Heart left ventricle (tissue), 16 donors: ENCODE measurements at regions not wholly inside any gene's neighbourhood (a gene's known extent, or its start where the extent isn't known, plus 50 kb on each side); places are given as distances from the start of the nearest gene placed in this dataset.

Experiments
- ATAC-seq, 4 donors: fragments of 200-7000 bp; cut with Tn5 transposase; one replicate each; pipeline ENCODE4 v1.9.1; 2020 to 2022; ENCODE audit warnings: moderate library complexity in 4 of 4, mild to moderate bottlenecking in 3 of 4, moderate number of reproducible peaks in 1 of 4
- DNase-seq, 5 donors: peaks; one replicate each; pipeline ENCODE4 v3.0.0-alpha.2; 2020
- H3K27ac ChIP-seq, 12 donors: fragments of 200-600 bp; sonication (generic) in 4 of 12; one replicate each; pipeline versions ENCODE4 v1.5.0 to v1.8.0; 2016 to 2022; ENCODE audit warnings: mild to moderate bottlenecking in 2 of 12
- H3K27me3 ChIP-seq, 9 donors: fragments of 200-600 bp; sonication (generic) in 2 of 9; one replicate each; pipeline versions ENCODE4 v1.5.1 to v1.8.0; 2016 to 2022; ENCODE audit warnings: mild to moderate bottlenecking in 3 of 9
- H3K36me3 ChIP-seq, 9 donors: fragments of 200-600 bp; sonication (generic) in 2 of 9; one replicate each; pipeline versions ENCODE4 v1.5.0 to v1.8.0; 2018 to 2022; ENCODE audit warnings: mild to moderate bottlenecking in 2 of 9
- H3K4me1 ChIP-seq, 12 donors: fragments of 200-600 bp; sonication (generic) in 4 of 12; one replicate each; pipeline versions ENCODE4 v1.5.0 to v1.8.0; 2016 to 2022; ENCODE audit warnings: mild to moderate bottlenecking in 3 of 12
- H3K4me3 ChIP-seq, 12 donors: fragments of 200-600 bp; sonication (generic) in 4 of 12; one replicate each; pipeline versions ENCODE4 v1.5.0 to v1.8.0; 2017 to 2022; ENCODE audit warnings: mild to moderate bottlenecking in 9 of 12, moderate library complexity in 4 of 12
- H3K9me3 ChIP-seq, 12 donors: fragments of 200-600 bp; sonication (generic) in 4 of 12; one replicate each; pipeline versions ENCODE4 v1.5.0 to v1.8.0; 2016 to 2022; ENCODE audit warnings: mild to moderate bottlenecking in 1 of 12
- CTCF ChIP-seq, 12 donors: fragments of 200-600 bp; sonication (generic) in 4 of 12; IDR thresholded peaks; one replicate each; pipeline versions ENCODE4 v1.5.0 to v1.8.0; 2018 to 2022; ENCODE audit warnings: antibody characterized with exemption in 12 of 12, mild to moderate bottlenecking in 5 of 12
- POLR2A ChIP-seq, 2 donors: fragments of 450-650 bp; IDR thresholded peaks; one replicate each; pipeline ENCODE4 v1.6.1; 2017; ENCODE audit warnings: antibody characterized with exemption in 2 of 2, mild to moderate bottlenecking in 2 of 2, moderate library complexity in 2 of 2
- WGBS, 4 donors: extraction: QIAGEN DNeasy Blood & Tissue Kit in 2 of 4; methylation state at CpG; one replicate each; pipeline versions ENCODE4 v1.1.5 to v1.1.7; 2013 to 2018; 5-methylcytosine and 5-hydroxymethylcytosine counted together
- intact Hi-C, 10 donors: fragments of 100-400 bp; cut with DNase I; formaldehyde crosslinking; loops; one replicate each; pipeline versions ENCODE4 v1.11.1 to v1.14.2; 2022
- donor health status: ischemic (EF 13 %, LVEDD 7.1; RV severe dilation, severe dysfunction).
- donor health status: healthy with polysubstance abuse.
- donor health status: DM: no; HTN: yes; CAD: no.
- donor health status: DM: no; HTN: no; CAD: no.
- donor health status: ischemic (EF 25% LVEDD 6.9; RV normal size, moderate dysfunction).
- donor health status: ischemic (EF 25% LVEDD 5.7; RV mildly dilated, moderate dysfunction).
- donor health status: healthy.
- donor health status: DM: yes; HTN: yes; CAD: no.
- donor health status: ischemic (EF 35%, LVEDD 5.7; RV mildly dilated, moderate dysfunction).
- donor health status: nonischemic (EF 11% LVEDD 7.7; RV severe dilation, severe dysfunction).
- donor health status: DM: yes; HTN: yes; CAD: no.
- donor health status: PGD.
- donor health status: ischemic (EF 29% LVEDD 5.4; RV normal size, mild dysfunction).
- donor health status: nonischemic (EF 23%, LVEDD 6.1; RV moderate dilation, normal function).

- Histone ChIP-seq H3K36me3 (no peaks in the 10 kb centered on the region), H3K27ac (no peak overlapping the region), H3K4me3 (no peak overlapping the region), H3K4me1 (no peaks in the 10 kb centered on the region), H3K27me3 (no peaks in the 10 kb centered on the region), H3K9me3 (no peaks in the 10 kb centered on the region)
- TF ChIP-seq POLR2A (IDR thresholded peaks at IDR 0.05) (no peak), CTCF (IDR thresholded peaks at IDR 0.05) (no peak)
- intact Hi-C loops = no loop called here
- 68 to 77% (median 76%) methylated on average over 4 of the region's 4 CpGs for WGBS, 4 donors
- DNase-seq (no peak), ATAC-seq (no peak)
Measured at GRCh38 chr1:103337779-103338178, 187.7 kb upstream of the RNPC3 start.

GRCh38 chr1:103336408-103336807, 189.1 kb upstream of the RNPC3 start:
- no peaks in the 10 kb centered on the region for H3K9me3 ChIP-seq
- no peak for TF ChIP-seq CTCF (IDR thresholded peaks at IDR 0.05)
- ATAC-seq = no peak

GRCh38 chr1:103333141-103333540, 192.4 kb upstream of the RNPC3 start:
- no peak for ATAC-seq
- intact Hi-C loops = no loop called here
- WGBS, 4 donors = 60 to 68% (median 64%) methylated on average over 5 of the region's 5 CpGs
- H3K27ac ChIP-seq = no peak overlapping the region
- DNase-seq = no peak
- no peaks in the 10 kb centered on the region for H3K36me3 ChIP-seq
- H3K4me1 ChIP-seq = no peaks in the 10 kb centered on the region
- H3K4me3 ChIP-seq = no peak overlapping the region
- no peaks in the 10 kb centered on the region for H3K9me3 ChIP-seq
- H3K27me3 ChIP-seq = no peaks in the 10 kb centered on the region
- TF ChIP-seq POLR2A (IDR thresholded peaks at IDR 0.05) = no peak

More at GRCh38 chr1:103336408-103336807, 189.1 kb upstream of the RNPC3 start:
- Histone ChIP-seq H3K4me3 (no peak overlapping the region), H3K27me3 (no peaks in the 10 kb centered on the region), H3K27ac (no peak overlapping the region), H3K4me1 (no peaks in the 10 kb centered on the region), H3K36me3 (no peaks in the 10 kb centered on the region)
- DNase-seq = no peak
- WGBS, 4 donors = 52 to 64% (median 59%) methylated on average over 1 of the region's 1 CpG
- intact Hi-C loops = no loop called here

- Histone ChIP-seq H3K4me3 (no peak overlapping the region), H3K27ac (no peak overlapping the region), H3K36me3 (no peaks in the 10 kb centered on the region), H3K4me1 (no peaks in the 10 kb centered on the region), H3K9me3 (peaks cover 0 to 14% (median 0%) of the 10 kb centered on the region in 12 donors), H3K27me3 (no peaks in the 10 kb centered on the region)
- ATAC-seq (no peak), DNase-seq (no peak)
- TF ChIP-seq POLR2A (IDR thresholded peaks at IDR 0.05) = no peak
- no peak for TF ChIP-seq CTCF (IDR thresholded peaks at IDR 0.05)
- intact Hi-C loops = no loop called here
- WGBS, 4 donors = 88 to 95% (median 92%) methylated on average over 4 of the region's 4 CpGs
Measured at GRCh38 chr1:103327054-103327719, 198.3 kb upstream of the RNPC3 start.

- Histone ChIP-seq H3K36me3 (no peaks in the 10 kb centered on the region), H3K9me3 (peaks cover 0 to 18% (median 0%) of the 10 kb centered on the region in 12 donors), H3K4me3 (no peak overlapping the region), H3K27me3 (no peaks in the 10 kb centered on the region), H3K27ac (no peak overlapping the region), H3K4me1 (no peaks in the 10 kb centered on the region)
- intact Hi-C loops = no loop called here
- DNase-seq (no peak), ATAC-seq (no peak)
- TF ChIP-seq CTCF (IDR thresholded peaks at IDR 0.05) = no peak
Measured at GRCh38 chr1:103326595-103326994, 198.9 kb upstream of the RNPC3 start.
